GM12875 (cell line): ENCODE measurements at regions not wholly inside any gene's neighbourhood (a gene's known extent, or its start where the extent isn't known, plus 50 kb on each side); places are given as distances from the start of the nearest gene placed in this dataset.

Experiments used
- H3K4me3 ChIP-seq: one replicate; pipeline ENCODE4 v1.5.1; 2011; ENCODE audit warnings: low read depth, low read length, control low read depth
- TF ChIP-seq, protein P1 (sequence below): IDR thresholded peaks from 2 replicates; pipeline ENCODE4 v1.5.1; 2011; ENCODE audit warnings: low read depth, mild to moderate bottlenecking, control low read depth, inconsistent platforms, low read length, moderate library complexity, borderline replicate concordance; ENCODE audit not compliant: insufficient read depth

DNA sequence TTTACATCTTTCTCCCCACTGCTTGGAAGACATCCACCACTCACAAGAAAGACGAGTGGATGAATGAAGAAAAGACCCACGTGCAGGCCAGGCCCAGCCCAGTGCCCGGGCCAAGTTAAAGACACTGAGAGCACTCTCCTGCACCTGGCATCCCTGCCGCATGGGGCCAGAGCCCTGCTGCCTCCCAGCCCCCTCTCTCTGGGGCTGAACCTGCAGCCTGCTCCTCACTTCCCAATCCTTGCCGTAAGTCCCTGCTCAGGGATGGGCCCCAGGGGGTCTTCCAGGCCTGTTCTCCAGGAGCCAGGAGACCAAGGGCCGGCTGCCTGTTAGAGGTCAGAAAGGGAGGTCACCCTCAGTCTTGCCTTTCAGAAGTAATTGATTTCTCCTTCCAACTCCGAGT, 168.5 kb upstream of the ZC3H12A start:
- TF ChIP-seq, protein P1, sequence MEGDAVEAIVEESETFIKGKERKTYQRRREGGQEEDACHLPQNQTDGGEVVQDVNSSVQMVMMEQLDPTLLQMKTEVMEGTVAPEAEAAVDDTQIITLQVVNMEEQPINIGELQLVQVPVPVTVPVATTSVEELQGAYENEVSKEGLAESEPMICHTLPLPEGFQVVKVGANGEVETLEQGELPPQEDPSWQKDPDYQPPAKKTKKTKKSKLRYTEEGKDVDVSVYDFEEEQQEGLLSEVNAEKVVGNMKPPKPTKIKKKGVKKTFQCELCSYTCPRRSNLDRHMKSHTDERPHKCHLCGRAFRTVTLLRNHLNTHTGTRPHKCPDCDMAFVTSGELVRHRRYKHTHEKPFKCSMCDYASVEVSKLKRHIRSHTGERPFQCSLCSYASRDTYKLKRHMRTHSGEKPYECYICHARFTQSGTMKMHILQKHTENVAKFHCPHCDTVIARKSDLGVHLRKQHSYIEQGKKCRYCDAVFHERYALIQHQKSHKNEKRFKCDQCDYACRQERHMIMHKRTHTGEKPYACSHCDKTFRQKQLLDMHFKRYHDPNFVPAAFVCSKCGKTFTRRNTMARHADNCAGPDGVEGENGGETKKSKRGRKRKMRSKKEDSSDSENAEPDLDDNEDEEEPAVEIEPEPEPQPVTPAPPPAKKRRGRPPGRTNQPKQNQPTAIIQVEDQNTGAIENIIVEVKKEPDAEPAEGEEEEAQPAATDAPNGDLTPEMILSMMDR, result no peak
- H3K4me3 ChIP-seq, result no peak overlapping the region

DNA sequence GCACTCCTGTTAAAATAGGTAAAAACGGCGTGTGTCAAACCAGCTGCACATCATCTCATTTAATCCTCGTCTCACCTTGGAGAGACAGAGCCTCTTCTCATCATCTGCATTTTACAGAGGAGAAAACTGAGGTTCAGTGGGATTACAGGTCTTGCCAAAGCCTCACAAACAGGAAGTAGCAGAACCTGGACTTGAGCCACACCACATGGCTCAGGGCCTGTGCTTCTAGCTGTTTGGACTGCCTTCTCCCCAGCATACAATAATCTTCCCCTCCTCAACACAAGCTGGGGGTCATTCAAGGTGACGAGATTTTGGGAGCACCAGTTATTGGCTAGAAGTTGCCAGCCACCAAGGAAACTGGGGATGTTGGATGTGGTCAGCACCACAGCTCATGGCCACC, 167.9 kb upstream of the ZC3H12A start:
- TF ChIP-seq, protein P1, result no peak
- no peak overlapping the region for H3K4me3 ChIP-seq

DNA sequence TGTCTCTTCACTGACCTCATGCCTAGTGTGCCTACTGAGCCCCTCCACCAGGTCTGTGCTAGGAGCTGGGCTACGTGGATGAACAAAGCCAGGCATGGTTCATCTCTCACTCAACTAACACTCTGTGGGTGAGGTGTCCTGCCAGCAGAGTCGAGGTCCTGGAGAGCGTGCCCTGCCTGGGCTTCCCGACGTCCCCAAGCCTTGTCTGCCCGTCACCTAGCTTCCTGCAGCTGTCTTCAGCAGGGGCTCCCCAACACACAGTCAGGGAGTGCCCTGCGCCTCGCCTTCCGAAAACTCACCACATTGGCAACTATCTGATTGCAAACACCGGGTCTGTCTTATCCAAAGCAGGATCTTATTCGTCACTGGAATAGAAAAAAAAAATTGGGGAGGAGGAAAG, 167.5 kb upstream of the ZC3H12A start:
- TF ChIP-seq, protein P1, result no peak
- no peak overlapping the region for H3K4me3 ChIP-seq

DNA sequence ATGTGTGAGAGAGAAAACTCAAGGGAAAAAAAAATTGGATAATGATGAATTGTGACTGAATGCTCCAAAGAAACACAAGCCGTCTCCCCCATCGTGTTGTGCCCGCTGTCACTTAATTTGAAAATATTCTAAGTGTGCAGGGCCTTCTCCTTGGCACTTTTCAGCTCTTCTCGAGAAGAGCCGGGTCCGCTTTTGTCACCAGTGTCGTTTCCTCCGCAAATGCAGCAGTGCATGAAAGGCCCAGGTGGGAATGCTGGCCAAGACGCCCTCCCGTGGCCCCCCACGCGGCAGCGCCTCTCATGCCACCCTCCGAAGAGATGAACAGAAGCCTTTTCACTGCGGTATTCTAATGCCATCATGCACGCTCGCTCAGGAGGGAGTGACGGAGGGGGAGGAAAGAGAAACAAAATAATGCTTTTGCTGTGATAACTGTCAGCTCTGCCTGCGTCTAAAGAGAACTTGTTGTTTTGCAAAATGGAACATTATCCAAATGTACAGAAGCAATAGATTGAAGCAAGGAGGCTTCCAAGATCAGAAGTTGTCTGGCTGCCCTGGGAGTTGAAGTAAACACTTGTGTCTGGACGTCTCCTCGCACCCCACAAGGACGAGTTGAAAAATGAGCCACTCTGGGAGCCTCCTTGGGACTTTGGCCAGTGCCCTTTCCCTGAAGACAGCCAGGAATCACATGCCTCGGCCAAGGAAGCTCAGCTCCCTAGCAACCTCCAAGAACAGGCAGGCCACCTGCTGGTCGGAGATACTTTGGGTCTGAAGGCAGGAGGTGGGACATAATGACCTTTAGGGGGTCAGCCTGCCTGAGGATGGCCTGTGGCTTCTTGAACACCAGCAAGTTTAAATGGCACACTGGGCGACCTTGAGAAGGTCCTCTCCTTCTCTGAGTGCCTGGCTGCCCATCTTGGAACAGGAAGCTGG, 166.1 kb upstream of the ZC3H12A start:
- TF ChIP-seq, protein P1, result no peak
- H3K4me3 ChIP-seq, result no peak overlapping the region

DNA sequence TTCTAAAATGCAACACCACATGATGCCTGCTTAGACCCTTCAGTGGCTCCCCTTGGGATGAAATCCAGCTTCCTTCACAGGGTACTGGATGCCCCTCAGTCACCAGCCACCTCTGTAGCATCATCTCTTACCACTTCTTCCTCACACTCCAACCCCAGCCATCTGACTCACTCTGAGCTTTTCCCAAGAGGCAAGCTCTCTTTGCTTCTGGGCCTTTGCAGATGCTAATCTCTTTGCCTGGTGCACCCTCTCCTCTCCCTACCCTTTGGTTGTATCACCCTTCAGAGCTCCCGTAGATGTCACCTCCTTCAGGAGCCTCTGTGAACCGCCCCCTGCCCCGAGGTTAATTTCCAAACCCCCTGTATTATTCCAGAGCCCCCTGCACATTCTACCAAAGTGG, 164.8 kb upstream of the ZC3H12A start:
- H3K4me3 ChIP-seq, result no peak overlapping the region
- TF ChIP-seq, protein P1, result no peak

DNA sequence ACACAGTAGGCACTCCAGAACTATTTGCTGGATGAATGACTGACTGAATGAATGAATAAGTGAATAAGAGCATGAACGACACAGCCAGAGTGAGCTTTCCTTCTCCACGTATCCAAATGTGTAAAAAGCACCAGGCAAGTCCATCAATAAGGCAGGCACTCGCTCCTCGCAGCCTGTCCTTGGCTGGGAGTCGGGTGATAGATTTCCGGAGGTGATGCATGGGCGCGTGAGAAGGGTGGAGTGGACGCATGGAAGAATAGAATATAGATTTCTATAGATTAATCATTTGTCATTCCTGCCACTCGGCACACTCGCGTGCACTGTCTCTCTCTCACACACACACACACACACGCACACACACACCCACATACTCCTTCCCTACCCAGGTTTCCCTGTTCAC, 164.3 kb upstream of the ZC3H12A start:
- TF ChIP-seq, protein P1, result no peak
- H3K4me3 ChIP-seq, result no peak overlapping the region

DNA sequence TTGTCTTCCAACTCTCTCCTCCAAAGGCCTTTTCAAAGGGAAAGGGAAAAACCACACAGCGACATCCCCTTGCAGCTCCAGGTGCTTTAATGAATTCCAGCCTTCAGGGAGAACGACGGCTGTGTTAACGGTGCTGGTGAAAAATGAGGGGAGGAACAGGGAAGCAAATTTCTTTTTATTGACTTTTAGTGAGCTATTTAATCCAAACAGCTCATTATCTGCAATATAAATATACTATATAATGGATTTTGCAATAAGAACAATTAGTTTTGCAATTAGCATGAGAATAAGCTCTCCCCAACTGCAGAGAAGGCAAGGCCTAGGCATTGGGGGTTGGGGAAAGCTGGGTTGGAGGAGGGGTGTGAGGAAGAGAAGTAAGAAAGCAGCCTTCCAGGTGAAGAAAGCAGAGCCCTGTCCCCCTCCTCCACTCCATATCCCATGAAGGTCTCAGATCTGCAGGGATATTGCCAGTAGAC, 159.0 kb upstream of the ZC3H12A start:
- H3K4me3 ChIP-seq, result no peak overlapping the region
- TF ChIP-seq, protein P1, result no peak
